GM12891 (cell line): ENCODE measurements at regions not wholly inside any gene's neighbourhood (a gene's known extent, or its start where the extent isn't known, plus 50 kb on each side); places are given as distances from the start of the nearest gene placed in this dataset.

Experiments
- POLR2A ChIP-seq: IDR thresholded peaks from 2 replicates; pipeline ENCODE4 v1.6.1; 2011; ENCODE audit warnings: low read depth, low read length, control low read depth
- POLR2AphosphoS5 ChIP-seq: IDR thresholded peaks from 2 replicates; pipeline ENCODE4 v1.6.1; 2011; ENCODE audit warnings: low read depth, low read length, control low read depth
- TAF1 ChIP-seq: IDR thresholded peaks from 2 replicates; pipeline ENCODE4 v1.6.1; 2011; ENCODE audit warnings: low read depth, low read length, control low read depth

- TF ChIP-seq POLR2AphosphoS5 (no peak), POLR2A (no peak), TAF1 (no peak)
Observed at GRCh38 chr6:62354261-62354660, 68.2 kb upstream of the KHDRBS2 start.
